Common myeloid progenitor, CD34-positive (primary cell): ENCODE measurements at regions not wholly inside any gene's neighbourhood (a gene's known extent, or its start where the extent isn't known, plus 50 kb on each side); places are given as distances from the start of the nearest gene placed in this dataset.

ENCODE experiments used
- CTCF ChIA-PET: fragments of 350-600 bp; sonication (Branson Sonifier 250); formaldehyde crosslinking; loops from one replicate; lab custom pipeline; 2021; ENCODE audit warnings: antibody characterized with exemption; lab: Charles Lee
- POLR2A ChIA-PET: fragments of 350-600 bp; sonication (Branson Sonifier 250); formaldehyde crosslinking; loops from one replicate; lab custom pipeline; 2021; ENCODE audit warnings: antibody characterized with exemption; lab: Charles Lee
- DNase-seq, 3 donors: peaks; one replicate each; pipeline versions ENCODE4 v3.0.0 to v3.0.0-alpha.2; 2013
- H3K27ac ChIP-seq, 2 experiments: 1 replicate in 1 of 2; 2 replicates in 1 of 2; pipeline ENCODE4 v1.7.0; 2013; ENCODE audit warnings: inconsistent platforms in 2 of 2, low read length in 2 of 2, mild to moderate bottlenecking in 2 of 2, low read depth in 1 of 2, moderate library complexity in 1 of 2; ENCODE audit not compliant: severe bottlenecking in 2 of 2, insufficient read depth in 1 of 2, poor library complexity in 1 of 2
- H3K27me3 ChIP-seq, 5 experiments: replicated peaks in 2 of 5; 1 replicate in 3 of 5; 2 replicates in 2 of 5; pipeline versions ENCODE4 v1.6.1 to v1.7.0; 2013; ENCODE audit warnings: low read length in 4 of 5, mild to moderate bottlenecking in 2 of 5, moderate library complexity in 2 of 5, inconsistent platforms in 1 of 5; ENCODE audit not compliant: insufficient read depth in 5 of 5, control insufficient read depth in 4 of 5
- H3K36me3 ChIP-seq, 4 experiments: 1 replicate in 2 of 4; 2 replicates in 2 of 4; pipeline versions ENCODE4 v1.6.1 to v1.7.0; 2013; ENCODE audit warnings: low read length in 3 of 4, control low read depth in 1 of 4, mild to moderate bottlenecking in 1 of 4; ENCODE audit not compliant: control insufficient read depth in 4 of 4, insufficient read depth in 4 of 4
- H3K4me1 ChIP-seq, 4 experiments: 1 replicate in 3 of 4; 2 replicates in 1 of 4; pipeline versions ENCODE4 v1.6.1 to v1.7.1; 2013; ENCODE audit warnings: low read length in 3 of 4, mild to moderate bottlenecking in 3 of 4, control low read depth in 1 of 4, inconsistent platforms in 1 of 4, moderate library complexity in 1 of 4; ENCODE audit not compliant: control insufficient read depth in 4 of 4, insufficient read depth in 4 of 4; ENCODE audit errors: control extremely low read depth in 1 of 4
- H3K4me3 ChIP-seq, 7 experiments: 1 replicate in 4 of 7; 2 replicates in 3 of 7; pipeline versions ENCODE4 v1.5.1 to v1.7.0; 2013; ENCODE audit warnings: mild to moderate bottlenecking in 7 of 7, low read length in 6 of 7, moderate library complexity in 6 of 7, inconsistent platforms in 2 of 7, low read depth in 2 of 7, control low read depth in 1 of 7; ENCODE audit not compliant: insufficient read depth in 4 of 7, control insufficient read depth in 1 of 7; ENCODE audit errors: extremely low read depth in 1 of 7
- H3K9me3 ChIP-seq, 5 experiments: 1 replicate in 4 of 5; 2 replicates in 1 of 5; pipeline versions ENCODE4 v1.6.1 to v1.7.1; 2013; ENCODE audit warnings: low read length in 4 of 5, mild to moderate bottlenecking in 2 of 5, inconsistent platforms in 1 of 5, low read depth in 1 of 5, moderate library complexity in 1 of 5; ENCODE audit not compliant: control insufficient read depth in 4 of 5, insufficient read depth in 2 of 5; ENCODE audit errors: control extremely low read depth in 1 of 5
- WGBS: methylation state at CpG from one replicate; pipeline ENCODE4 v1.1.5; 2013; ENCODE audit not compliant: insufficient coverage; 5-methylcytosine and 5-hydroxymethylcytosine counted together

DNA sequence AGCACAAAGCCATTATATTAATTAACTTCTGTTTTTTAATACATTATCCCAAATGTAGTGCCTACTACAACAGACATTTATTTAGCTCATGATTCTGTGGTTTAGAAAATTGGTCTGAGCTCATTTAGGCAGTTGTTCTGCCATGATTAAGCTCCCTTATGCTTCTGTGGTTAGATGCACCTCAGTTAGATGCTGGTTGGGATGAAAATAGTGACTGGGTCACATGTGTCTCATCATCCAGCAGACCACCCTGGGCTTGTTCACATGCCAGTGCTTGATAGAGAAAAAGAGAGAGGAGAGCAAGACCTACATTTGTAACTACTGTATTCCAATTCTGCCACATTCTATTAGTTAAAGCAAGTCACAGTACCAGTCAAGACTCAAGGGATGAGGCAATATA is 376.4 kb upstream of the GNPDA2 start:
- ChIA-PET CTCF (no interaction called here), POLR2A (no interaction called here)
- no peak for DNase-seq
- Histone ChIP-seq H3K4me3 (no peak overlapping the region), H3K27ac (no peak overlapping the region), H3K4me1 (no peaks in the 10 kb centered on the region), H3K9me3 (no peaks in the 10 kb centered on the region), H3K27me3 (no peaks in the 10 kb centered on the region), H3K36me3 (no peaks in the 10 kb centered on the region)

DNA sequence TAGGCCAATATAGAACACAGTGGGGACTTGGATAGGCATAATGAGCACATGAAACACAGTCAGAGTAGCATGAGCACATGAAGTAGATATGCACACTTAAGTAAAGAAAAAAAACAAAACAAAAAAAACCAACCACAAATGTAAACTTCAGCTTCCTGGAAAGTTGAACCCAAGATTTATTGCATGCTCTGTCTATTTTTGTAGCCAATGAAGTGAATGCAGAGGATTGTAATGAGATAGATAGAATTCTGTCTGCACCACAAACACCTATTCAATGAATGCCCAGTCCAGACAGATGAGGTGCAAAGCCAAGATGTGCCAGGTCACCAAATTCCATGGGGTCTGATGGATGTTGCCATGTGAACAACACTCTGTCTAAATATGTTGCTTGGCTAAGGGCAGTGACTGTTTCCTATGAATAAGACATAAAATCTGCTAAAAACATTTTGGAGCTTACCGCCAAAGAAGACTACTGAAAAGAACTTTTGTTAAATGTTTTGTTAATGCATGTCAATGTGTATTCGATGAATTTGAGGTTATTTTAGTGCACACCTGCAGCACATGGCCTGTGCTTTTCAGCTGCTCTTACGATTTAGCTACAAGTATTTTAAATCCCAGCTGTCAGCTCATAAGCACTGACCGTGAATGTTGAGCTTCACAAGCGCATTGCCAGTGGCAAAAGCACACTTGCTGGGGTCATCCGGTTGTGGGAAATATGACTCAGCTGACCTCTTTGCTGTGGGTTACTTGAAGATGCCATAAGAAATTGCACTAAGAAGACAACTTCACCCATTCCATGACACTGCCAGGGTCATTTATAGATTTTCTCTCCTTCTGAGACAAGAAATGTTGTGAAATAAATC is 374.8 kb upstream of the GNPDA2 start:
- POLR2A ChIA-PET, result no interaction called here
- no peaks in the 10 kb centered on the region for H3K27me3 ChIP-seq
- CTCF ChIA-PET, result no interaction called here
- H3K36me3 ChIP-seq, result no peaks in the 10 kb centered on the region
- H3K9me3 ChIP-seq, result no peaks in the 10 kb centered on the region
- no peak overlapping the region for H3K27ac ChIP-seq
- H3K4me1 ChIP-seq, result no peaks in the 10 kb centered on the region
- 82% methylated on average over 3 of the region's 6 CpGs for WGBS
- DNase-seq, result no peak
- no peak overlapping the region for H3K4me3 ChIP-seq

DNA sequence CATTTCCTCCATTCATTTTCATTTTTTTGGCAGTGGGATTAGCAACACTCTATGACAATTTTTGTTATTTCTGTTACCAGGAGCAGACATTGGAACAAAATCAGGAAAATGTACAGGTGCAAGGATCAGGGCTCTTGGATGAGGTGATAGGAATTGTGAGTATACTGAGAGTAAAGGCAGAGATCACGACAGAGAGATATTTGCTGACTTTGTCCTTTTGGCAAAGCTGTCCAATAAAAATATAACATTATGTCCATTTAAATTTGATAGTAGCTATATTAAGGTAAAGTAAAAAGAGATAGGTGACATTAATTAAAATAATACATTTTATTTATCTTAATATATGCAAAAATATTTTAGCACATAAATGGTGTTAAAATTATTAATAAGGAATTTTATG is 373.1 kb upstream of the GNPDA2 start:
- no peaks in the 10 kb centered on the region for H3K4me1 ChIP-seq
- H3K36me3 ChIP-seq, result no peaks in the 10 kb centered on the region
- H3K4me3 ChIP-seq, result no peak overlapping the region
- ChIA-PET POLR2A (interaction anchor here (0.6 kb wide), 1 partner anchor 48 kb away, joined by 3 read pairs; no protein-coding TSS in a partner anchor), CTCF (no interaction called here)
- H3K9me3 ChIP-seq, result no peaks in the 10 kb centered on the region
- no peaks in the 10 kb centered on the region for H3K27me3 ChIP-seq
- no CpG with 5 or more reads among the region's 1 CpG for WGBS
- DNase-seq, result no peak
- H3K27ac ChIP-seq, result no peak overlapping the region

DNA sequence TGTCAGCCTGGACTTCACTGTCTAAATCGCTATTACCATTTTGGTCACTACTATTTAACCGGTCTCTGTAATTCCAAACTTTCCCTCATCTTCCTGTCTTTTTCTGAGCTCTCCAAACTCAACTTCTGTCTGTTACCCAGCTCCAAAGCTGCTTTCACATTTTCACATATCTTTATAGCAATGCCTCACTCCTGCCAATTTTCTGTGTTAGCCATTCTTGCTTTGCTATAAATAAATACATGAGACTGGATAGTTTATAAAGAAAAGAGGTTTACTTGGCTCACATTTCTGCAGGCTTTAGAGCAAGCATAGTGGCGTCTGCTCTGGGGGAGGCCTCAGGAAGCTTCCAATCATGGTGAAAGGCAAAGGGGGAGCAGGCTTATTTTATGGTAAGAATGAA is 368.3 kb upstream of the GNPDA2 start:
- 100% methylated on average over 2 of the region's 3 CpGs for WGBS
- CTCF ChIA-PET, result interaction anchor here (0.9 kb wide), 1 partner anchor 16 kb away, joined by 3 read pairs; no protein-coding TSS in a partner anchor
- Histone ChIP-seq H3K27me3 (no peaks in the 10 kb centered on the region), H3K4me3 (no peak overlapping the region), H3K36me3 (no peaks in the 10 kb centered on the region), H3K4me1 (no peaks in the 10 kb centered on the region), H3K9me3 (peaks cover 0 to 8% (median 0%) of the 10 kb centered on the region in 5 experiments), H3K27ac (no peak overlapping the region)
- POLR2A ChIA-PET, result no interaction called here
- no peak for DNase-seq

DNA sequence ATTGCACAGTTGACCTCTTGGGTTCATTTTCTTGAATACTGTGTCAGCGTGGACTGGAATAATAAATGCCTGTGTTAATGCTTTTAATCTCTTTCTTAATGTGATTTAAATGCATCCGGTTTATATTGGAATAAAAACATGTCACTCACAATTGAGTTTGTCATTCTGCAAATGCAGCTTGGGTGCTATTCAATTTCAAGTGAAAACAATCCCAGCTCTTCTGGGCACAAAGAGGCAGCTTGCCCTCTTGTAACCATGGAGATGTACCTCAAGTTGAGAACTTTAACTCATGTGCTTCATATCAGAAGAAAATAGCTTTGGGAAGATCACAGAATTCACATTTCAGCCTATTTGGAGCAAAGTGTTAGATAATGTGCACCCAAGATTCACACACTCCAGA is 355.7 kb upstream of the GNPDA2 start:
- no peak for DNase-seq
- POLR2A ChIA-PET, result no interaction called here
- no peaks in the 10 kb centered on the region for H3K9me3 ChIP-seq
- 93% methylated on average over 2 of the region's 2 CpGs for WGBS
- H3K4me1 ChIP-seq, result no peaks in the 10 kb centered on the region
- H3K36me3 ChIP-seq, result no peaks in the 10 kb centered on the region
- no peaks in the 10 kb centered on the region for H3K27me3 ChIP-seq
- H3K27ac ChIP-seq, result no peak overlapping the region
- H3K4me3 ChIP-seq, result no peak overlapping the region
- CTCF ChIA-PET, result interaction anchor here (0.9 kb wide), 1 partner anchor 16 kb away, joined by 3 read pairs; no protein-coding TSS in a partner anchor

DNA sequence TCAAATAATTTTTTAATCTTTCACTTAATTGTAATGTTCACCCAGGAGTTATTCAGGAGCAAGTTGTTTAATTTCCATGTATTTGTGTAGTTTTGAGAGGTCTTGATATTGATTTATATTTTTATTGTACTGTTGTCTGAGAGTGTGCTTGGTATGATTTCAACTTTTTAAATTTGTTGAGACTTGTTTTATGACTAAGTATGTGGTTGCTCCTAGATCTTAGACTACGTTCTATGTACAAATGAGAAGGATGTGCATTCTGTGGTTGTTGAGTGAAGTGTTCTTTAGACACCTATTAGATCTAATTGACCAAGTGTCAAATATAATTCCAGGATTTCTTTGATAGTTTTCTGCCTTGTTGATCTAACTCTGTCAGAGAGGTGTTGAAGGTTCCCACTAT is 353.3 kb upstream of the GNPDA2 start:
- DNase-seq, result no peak
- no peak overlapping the region for H3K27ac ChIP-seq
- no peaks in the 10 kb centered on the region for H3K9me3 ChIP-seq
- no peaks in the 10 kb centered on the region for H3K4me1 ChIP-seq
- WGBS, result no CpG with 5 or more reads among the region's 1 CpG
- H3K27me3 ChIP-seq, result no peaks in the 10 kb centered on the region
- H3K36me3 ChIP-seq, result no peaks in the 10 kb centered on the region
- POLR2A ChIA-PET, result no interaction called here
- no peak overlapping the region for H3K4me3 ChIP-seq
- CTCF ChIA-PET, result no interaction called here

DNA sequence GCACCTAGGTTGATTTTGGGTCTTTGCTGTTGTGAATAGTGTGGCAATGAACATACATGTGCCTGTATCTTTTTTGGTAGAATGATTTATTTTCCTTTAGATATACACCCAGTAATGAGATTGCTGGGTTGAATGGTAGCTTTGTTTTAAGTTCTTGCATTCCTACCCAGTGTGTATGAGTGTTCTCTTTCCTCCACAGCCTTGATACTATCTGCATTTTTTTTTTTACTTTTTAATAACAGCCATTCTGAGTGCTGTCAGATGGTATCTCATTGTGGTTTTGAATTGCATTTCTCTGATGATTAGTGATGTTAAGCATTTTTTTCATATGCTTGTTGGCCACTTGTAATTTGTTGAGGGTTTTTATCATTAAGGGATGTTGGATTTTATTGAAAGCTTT is 351.8 kb upstream of the GNPDA2 start:
- Histone ChIP-seq H3K36me3 (no peaks in the 10 kb centered on the region), H3K4me1 (no peaks in the 10 kb centered on the region), H3K27ac (no peak overlapping the region), H3K27me3 (no peaks in the 10 kb centered on the region), H3K9me3 (no peaks in the 10 kb centered on the region), H3K4me3 (no peak overlapping the region)
- DNase-seq, result no peak
- ChIA-PET CTCF (no interaction called here), POLR2A (no interaction called here)
